Hepatocyte (in vitro differentiated cells): ENCODE measurements at regions not wholly inside any gene's neighbourhood (a gene's known extent, or its start where the extent isn't known, plus 50 kb on each side); places are given as distances from the start of the nearest gene placed in this dataset.

Source experiments
- DNase-seq: peaks from one replicate; pipeline ENCODE4 v3.0.0-alpha.2; 2016; ENCODE audit warnings: low spot score
- H2AFZ ChIP-seq: fragments of 200-600 bp; sonication (generic); 2 replicates; pipeline ENCODE4 v1.6.0; 2016; ENCODE audit warnings: antibody characterized with exemption, mild to moderate bottlenecking
- H3K27ac ChIP-seq: fragments of 200-600 bp; sonication (generic); 2 replicates; pipeline ENCODE4 v1.5.1; 2016; ENCODE audit warnings: mild to moderate bottlenecking
- H3K27me3 ChIP-seq: fragments of 200-600 bp; sonication (generic); 2 replicates; pipeline ENCODE4 v1.6.1; 2016
- H3K36me3 ChIP-seq: fragments of 200-600 bp; sonication (generic); replicated peaks from 2 replicates; pipeline ENCODE4 v1.5.1; 2016; ENCODE audit warnings: low read depth; ENCODE audit not compliant: insufficient read depth
- H3K4me1 ChIP-seq: fragments of 200-600 bp; sonication (generic); 2 replicates; pipeline ENCODE4 v1.5.1; 2016; ENCODE audit warnings: mild to moderate bottlenecking, moderate library complexity; ENCODE audit not compliant: insufficient read depth
- H3K4me2 ChIP-seq: fragments of 200-600 bp; sonication (generic); 2 replicates; pipeline ENCODE4 v1.6.0; 2016
- H3K4me3 ChIP-seq: fragments of 200-600 bp; sonication (generic); 2 replicates; pipeline ENCODE4 v1.5.1; 2016; ENCODE audit warnings: mild to moderate bottlenecking
- H3K79me2 ChIP-seq: fragments of 200-600 bp; sonication (generic); 2 replicates; pipeline ENCODE4 v1.6.0; 2017; ENCODE audit warnings: mild to moderate bottlenecking
- H3K9me2 ChIP-seq: fragments of 200-600 bp; sonication (generic); replicated peaks from 2 replicates; pipeline ENCODE4 v1.6.0; 2017; ENCODE audit warnings: mild to moderate bottlenecking; ENCODE audit not compliant: insufficient read depth
- H3K9me3 ChIP-seq: fragments of 200-600 bp; sonication (generic); 2 replicates; pipeline ENCODE4 v1.5.1; 2016; ENCODE audit warnings: low read depth, mild to moderate bottlenecking
- H4K20me1 ChIP-seq: fragments of 200-600 bp; sonication (generic); 2 replicates; pipeline ENCODE4 v1.6.0; 2016; ENCODE audit warnings: mild to moderate bottlenecking; ENCODE audit not compliant: insufficient read depth, poor library complexity, severe bottlenecking
- CTCF ChIP-seq: fragments of 200-600 bp; sonication (generic); IDR thresholded peaks from 2 replicates; pipeline ENCODE4 v1.5.1; 2016; ENCODE audit warnings: antibody characterized with exemption, mild to moderate bottlenecking; ENCODE audit not compliant: poor library complexity
- EZH2 ChIP-seq: fragments of 200-600 bp; sonication (generic); IDR thresholded peaks from 2 replicates; pipeline ENCODE4 v1.6.1; 2016; ENCODE audit warnings: antibody characterized with exemption, mild to moderate bottlenecking, borderline replicate concordance
- EZH2phosphoT487 ChIP-seq: fragments of 200-600 bp; sonication (generic); IDR thresholded peaks from one replicate; pipeline ENCODE4 v1.6.1; 2018; ENCODE audit warnings: antibody characterized with exemption, mild to moderate bottlenecking, low read depth, moderate library complexity; ENCODE audit not compliant: unreplicated experiment, severe bottlenecking
- WGBS: methylation state at CpG from one replicate; pipeline ENCODE4 v1.1.6; 2016; ENCODE audit warnings: low lambda C conversion rate; ENCODE audit errors: missing lambda C conversion rate; 5-methylcytosine and 5-hydroxymethylcytosine counted together

GRCh38 chr18:51617167-51617566 lies 419.7 kb upstream of the MEX3C start:
- WGBS, result 72% methylated on average over 4 of the region's 4 CpGs
- no peaks in the 10 kb centered on the region for H3K9me3 ChIP-seq

GRCh38 chr18:51617572-51618260 lies 420.2 kb upstream of the MEX3C start:
- H3K27me3 ChIP-seq, result peaks cover 5% of the 10 kb centered on the region
- no peak for TF ChIP-seq EZH2phosphoT487
- no peak for TF ChIP-seq CTCF
- no peak for TF ChIP-seq EZH2
- 78% methylated on average over 2 of the region's 2 CpGs for WGBS
- peaks cover 7% of the 10 kb centered on the region for H3K4me1 ChIP-seq
- no peaks in the 10 kb centered on the region for H3K36me3 ChIP-seq
- no peak overlapping the region for H3K27ac ChIP-seq
- no peak overlapping the region for H2AFZ ChIP-seq
- no peak for DNase-seq
- H3K4me3 ChIP-seq, result no peak overlapping the region
- no peaks in the 10 kb centered on the region for H3K79me2 ChIP-seq
- H3K9me2 ChIP-seq, result no peaks in the 10 kb centered on the region
- H4K20me1 ChIP-seq, result no peaks in the 10 kb centered on the region
- H3K4me2 ChIP-seq, result no peak overlapping the region
- no peaks in the 10 kb centered on the region for H3K9me3 ChIP-seq

More at GRCh38 chr18:51617167-51617566, 419.7 kb upstream of the MEX3C start:
- H4K20me1 ChIP-seq, result no peaks in the 10 kb centered on the region
- H3K27ac ChIP-seq, result no peak overlapping the region
- peaks cover 3% of the 10 kb centered on the region for H3K27me3 ChIP-seq
- no peaks in the 10 kb centered on the region for H3K9me2 ChIP-seq
- no peaks in the 10 kb centered on the region for H3K79me2 ChIP-seq
- no peak for DNase-seq
- H2AFZ ChIP-seq, result no peak overlapping the region
- no peak overlapping the region for H3K4me3 ChIP-seq
- no peaks in the 10 kb centered on the region for H3K36me3 ChIP-seq
- peaks cover 7% of the 10 kb centered on the region for H3K4me1 ChIP-seq
- TF ChIP-seq EZH2phosphoT487 (no peak), EZH2 (no peak), CTCF (no peak)
- H3K4me2 ChIP-seq, result no peak overlapping the region

GRCh38 chr18:51619283-51619682 lies 421.8 kb upstream of the MEX3C start:
- H4K20me1 ChIP-seq, result no peaks in the 10 kb centered on the region
- no peaks in the 10 kb centered on the region for H3K9me2 ChIP-seq
- H3K27ac ChIP-seq, result no peak overlapping the region
- H3K27me3 ChIP-seq, result peaks cover 5% of the 10 kb centered on the region
- 33% methylated on average over 1 of the region's 1 CpG for WGBS
- DNase-seq, result no peak
- H3K79me2 ChIP-seq, result no peaks in the 10 kb centered on the region
- no peak overlapping the region for H3K4me2 ChIP-seq
- no peaks in the 10 kb centered on the region for H3K9me3 ChIP-seq
- H3K4me3 ChIP-seq, result no peak overlapping the region
- H2AFZ ChIP-seq, result no peak overlapping the region
- peaks cover 5% of the 10 kb centered on the region for H3K4me1 ChIP-seq
- H3K36me3 ChIP-seq, result no peaks in the 10 kb centered on the region
- TF ChIP-seq EZH2phosphoT487 (no peak), EZH2 (no peak), CTCF (no peak)
